Smooth muscle cell (in vitro differentiated cells): ENCODE measurements at regions not wholly inside any gene's neighbourhood (a gene's known extent, or its start where the extent isn't known, plus 50 kb on each side); places are given as distances from the start of the nearest gene placed in this dataset.

Experiments used
- DNase-seq: peaks from one replicate; lab custom pipeline; 2025; ENCODE audit not compliant: unreplicated experiment; lab: John Stamatoyannopoulos, UW
- H2AFZ ChIP-seq: fragments of 200-600 bp; sonication (generic); 2 replicates; pipeline ENCODE4 v1.6.0; 2016; ENCODE audit warnings: antibody characterized with exemption, low read depth, mild to moderate bottlenecking
- H3F3A ChIP-seq: fragments of 200-600 bp; sonication (generic); 2 replicates; pipeline ENCODE4 v1.6.0; 2017; ENCODE audit warnings: antibody characterized with exemption, low read depth
- H3K27ac ChIP-seq: fragments of 200-600 bp; sonication (generic); 2 replicates; pipeline ENCODE4 v1.5.1; 2016; ENCODE audit warnings: low read depth, mild to moderate bottlenecking
- H3K27me3 ChIP-seq: fragments of 200-600 bp; sonication (generic); 2 replicates; pipeline ENCODE4 v1.6.1; 2016; ENCODE audit warnings: low read depth, mild to moderate bottlenecking
- H3K36me3 ChIP-seq: fragments of 200-600 bp; sonication (generic); 2 replicates; pipeline ENCODE4 v1.5.1; 2016; ENCODE audit warnings: low read depth
- H3K4me1 ChIP-seq: fragments of 200-600 bp; sonication (generic); 2 replicates; pipeline ENCODE4 v1.5.1; 2016; ENCODE audit warnings: low read depth
- H3K4me2 ChIP-seq: fragments of 200-600 bp; sonication (generic); 2 replicates; pipeline ENCODE4 v1.6.0; 2016; ENCODE audit warnings: mild to moderate bottlenecking
- H3K4me3 ChIP-seq: fragments of 200-600 bp; sonication (generic); 2 replicates; pipeline ENCODE4 v1.5.1; 2016; ENCODE audit warnings: mild to moderate bottlenecking
- H3K79me2 ChIP-seq: fragments of 200-600 bp; sonication (generic); 2 replicates; pipeline ENCODE4 v1.6.0; 2016; ENCODE audit warnings: low read depth, mild to moderate bottlenecking
- H3K9ac ChIP-seq: fragments of 200-600 bp; sonication (generic); 2 replicates; pipeline ENCODE4 v1.6.0; 2016; ENCODE audit warnings: low read depth
- H3K9me3 ChIP-seq: fragments of 200-600 bp; sonication (generic); replicated peaks from 2 replicates; pipeline ENCODE4 v1.5.1; 2016; ENCODE audit warnings: low read depth
- H4K20me1 ChIP-seq: fragments of 200-600 bp; sonication (generic); 2 replicates; pipeline ENCODE4 v1.6.0; 2016; ENCODE audit warnings: low read depth
- WGBS: methylation state at CpG from one replicate; pipeline ENCODE4 v1.1.7; 2016; ENCODE audit warnings: low lambda C conversion rate; 5-methylcytosine and 5-hydroxymethylcytosine counted together
- TF ChIP-seq, protein P1 (sequence below): fragments of 200-600 bp; sonication (generic); IDR thresholded peaks from 2 replicates; pipeline ENCODE4 v1.5.1; 2017; ENCODE audit warnings: borderline replicate concordance, mild to moderate bottlenecking, antibody characterized with exemption; ENCODE audit not compliant: insufficient read depth, poor library complexity, severe bottlenecking

DNA sequence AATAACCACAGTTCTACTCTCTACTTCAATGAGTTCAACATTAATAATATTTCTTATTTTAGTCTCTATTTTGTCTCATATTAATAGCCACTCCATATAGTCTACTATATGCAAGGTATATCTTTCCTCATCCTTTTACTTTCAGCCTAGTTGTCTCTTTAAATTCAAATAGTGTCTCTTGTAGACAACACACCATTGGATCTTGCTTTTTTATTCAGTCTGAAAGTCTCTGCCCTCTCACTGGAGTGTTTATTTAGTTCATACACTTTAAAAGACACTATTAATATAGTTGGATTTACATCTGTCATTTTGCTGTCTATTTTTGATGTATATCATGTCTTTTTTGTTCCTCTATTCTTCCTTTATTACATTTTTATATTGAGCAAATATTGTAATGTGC, 103.5 kb downstream of the RFPL4B start:
- TF ChIP-seq, protein P1, sequence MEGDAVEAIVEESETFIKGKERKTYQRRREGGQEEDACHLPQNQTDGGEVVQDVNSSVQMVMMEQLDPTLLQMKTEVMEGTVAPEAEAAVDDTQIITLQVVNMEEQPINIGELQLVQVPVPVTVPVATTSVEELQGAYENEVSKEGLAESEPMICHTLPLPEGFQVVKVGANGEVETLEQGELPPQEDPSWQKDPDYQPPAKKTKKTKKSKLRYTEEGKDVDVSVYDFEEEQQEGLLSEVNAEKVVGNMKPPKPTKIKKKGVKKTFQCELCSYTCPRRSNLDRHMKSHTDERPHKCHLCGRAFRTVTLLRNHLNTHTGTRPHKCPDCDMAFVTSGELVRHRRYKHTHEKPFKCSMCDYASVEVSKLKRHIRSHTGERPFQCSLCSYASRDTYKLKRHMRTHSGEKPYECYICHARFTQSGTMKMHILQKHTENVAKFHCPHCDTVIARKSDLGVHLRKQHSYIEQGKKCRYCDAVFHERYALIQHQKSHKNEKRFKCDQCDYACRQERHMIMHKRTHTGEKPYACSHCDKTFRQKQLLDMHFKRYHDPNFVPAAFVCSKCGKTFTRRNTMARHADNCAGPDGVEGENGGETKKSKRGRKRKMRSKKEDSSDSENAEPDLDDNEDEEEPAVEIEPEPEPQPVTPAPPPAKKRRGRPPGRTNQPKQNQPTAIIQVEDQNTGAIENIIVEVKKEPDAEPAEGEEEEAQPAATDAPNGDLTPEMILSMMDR, result no peak
- Histone ChIP-seq H3K79me2 (no peaks in the 10 kb centered on the region), H3K9me3 (no peaks in the 10 kb centered on the region), H3K27me3 (no peaks in the 10 kb centered on the region), H3K4me3 (no peak overlapping the region), H3K4me1 (no peaks in the 10 kb centered on the region), H3K4me2 (no peak overlapping the region), H3K36me3 (no peaks in the 10 kb centered on the region), H3F3A (no peaks in the 10 kb centered on the region), H3K27ac (no peak overlapping the region), H4K20me1 (no peaks in the 10 kb centered on the region), H3K9ac (no peak overlapping the region), H2AFZ (no peak overlapping the region)
- DNase-seq, result no peak

DNA sequence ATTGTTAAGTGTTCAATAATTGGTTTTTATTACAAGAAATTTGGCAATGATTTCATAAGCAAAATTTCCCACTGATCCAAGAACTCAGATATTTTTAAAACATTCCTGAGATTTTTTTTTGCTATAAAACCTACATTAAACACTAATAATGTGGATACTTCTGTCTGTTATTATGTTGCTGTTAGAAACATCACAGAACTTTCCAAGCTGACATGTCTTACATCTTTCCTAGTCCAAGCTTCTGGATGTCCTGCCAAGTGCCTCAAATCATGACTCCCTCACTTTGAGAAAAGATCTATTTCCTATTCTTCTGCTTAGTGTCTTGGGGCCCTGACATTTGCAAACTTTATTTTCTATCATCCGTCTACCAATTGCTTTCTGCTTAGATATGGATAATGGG, 110.8 kb downstream of the RFPL4B start:
- Histone ChIP-seq H3K9ac (no peak overlapping the region), H3K27me3 (no peaks in the 10 kb centered on the region), H3K4me3 (no peak overlapping the region), H2AFZ (no peak overlapping the region), H3K9me3 (no peaks in the 10 kb centered on the region), H3K4me1 (no peaks in the 10 kb centered on the region), H3K79me2 (no peaks in the 10 kb centered on the region), H4K20me1 (no peaks in the 10 kb centered on the region), H3K36me3 (no peaks in the 10 kb centered on the region), H3K27ac (no peak overlapping the region), H3F3A (no peaks in the 10 kb centered on the region), H3K4me2 (no peak overlapping the region)
- no peak for DNase-seq
- WGBS, result 93% methylated on average over 1 of the region's 1 CpG
- TF ChIP-seq, protein P1, result no peak

DNA sequence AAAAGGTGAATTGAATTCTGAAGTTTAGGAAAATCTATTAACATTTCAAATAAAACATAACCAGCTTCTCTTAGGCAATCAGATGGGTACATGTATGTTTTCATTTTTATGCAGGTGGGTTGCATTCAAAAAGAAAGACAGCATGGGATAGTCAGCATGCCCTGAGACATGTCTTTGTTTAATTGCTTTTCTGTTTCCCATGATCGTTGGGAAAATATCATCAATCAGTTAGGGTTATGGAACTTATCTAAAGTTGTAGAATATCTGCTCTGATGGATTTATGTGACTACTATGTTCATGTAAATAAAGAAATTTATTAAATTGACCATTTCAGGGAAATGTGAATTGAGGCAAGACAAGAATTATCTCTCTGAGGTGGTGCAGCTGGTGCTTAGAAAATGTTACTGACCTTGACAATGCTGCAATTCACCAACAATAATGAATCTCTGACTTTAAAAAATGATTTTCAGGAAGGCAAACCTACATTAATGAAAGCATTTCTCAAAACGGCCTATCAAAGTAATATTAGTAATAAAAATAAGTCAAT, 112.7 kb downstream of the RFPL4B start:
- Histone ChIP-seq H3K4me1 (no peaks in the 10 kb centered on the region), H3K27ac (no peak overlapping the region), H3K27me3 (no peaks in the 10 kb centered on the region), H2AFZ (no peak overlapping the region), H3K36me3 (no peaks in the 10 kb centered on the region), H3K4me2 (no peak overlapping the region), H3F3A (no peaks in the 10 kb centered on the region), H3K4me3 (no peak overlapping the region), H3K79me2 (no peaks in the 10 kb centered on the region), H3K9ac (no peak overlapping the region), H4K20me1 (no peaks in the 10 kb centered on the region), H3K9me3 (no peaks in the 10 kb centered on the region)
- TF ChIP-seq, protein P1, result no peak
- DNase-seq, result no peak
- 80% methylated on average over 2 of the region's 2 CpGs for WGBS

DNA sequence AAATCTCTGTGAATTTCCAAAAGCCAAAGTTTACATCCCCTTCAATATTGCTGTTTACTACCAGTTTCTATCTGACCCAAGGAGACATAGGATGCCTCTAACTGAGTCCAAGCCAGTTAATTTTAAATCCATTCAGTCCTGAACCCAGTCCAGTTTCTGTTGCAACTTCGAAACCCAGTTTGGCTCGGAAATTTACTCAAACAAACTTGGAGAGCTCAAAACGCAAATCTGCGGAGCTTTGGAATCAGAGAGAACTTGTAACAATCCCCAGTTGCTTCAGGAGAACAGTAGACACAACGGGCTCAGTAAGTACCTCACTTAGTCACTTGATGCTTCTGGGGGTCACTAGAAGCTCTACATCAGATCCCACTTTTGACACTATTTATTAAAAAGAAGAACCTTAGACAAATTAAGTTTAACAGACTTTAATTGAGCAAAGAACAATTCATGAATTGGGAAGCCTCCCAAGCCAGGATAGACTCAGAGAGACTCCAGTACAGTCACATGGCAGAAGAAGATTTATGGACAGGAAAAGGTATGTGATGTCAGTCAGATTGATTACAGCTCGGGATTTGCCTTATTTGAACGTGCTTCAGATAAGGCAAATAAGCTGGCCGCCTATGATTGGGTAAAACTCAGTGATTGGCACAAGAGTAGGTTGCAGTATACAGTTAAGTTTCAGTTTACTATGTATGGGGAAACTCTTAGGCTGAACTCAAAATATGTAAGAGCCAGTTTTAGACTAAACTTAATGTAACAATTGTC, 118.0 kb downstream of the RFPL4B start:
- H3K4me2 ChIP-seq, result no peak overlapping the region
- whole genome bisulfite sequencing, result 85% methylated on average over 8 of the region's 8 CpGs

More for the DNA sequence above, 118.0 kb downstream of the RFPL4B start:
- no peaks in the 10 kb centered on the region for H3K27me3 ChIP-seq
- H3K27ac ChIP-seq, result no peak overlapping the region
- H3K9me3 ChIP-seq, result no peaks in the 10 kb centered on the region
- no peak overlapping the region for H3K9ac ChIP-seq
- TF ChIP-seq, protein P1, result no peak
- H3F3A ChIP-seq, result no peaks in the 10 kb centered on the region
- H2AFZ ChIP-seq, result no peak overlapping the region
- no peaks in the 10 kb centered on the region for H3K79me2 ChIP-seq
- H3K4me3 ChIP-seq, result no peak overlapping the region
- no peaks in the 10 kb centered on the region for H3K4me1 ChIP-seq
- no peak for DNase-seq
- no peaks in the 10 kb centered on the region for H3K36me3 ChIP-seq
- no peaks in the 10 kb centered on the region for H4K20me1 ChIP-seq
